HG03025 (cell line): ENCODE measurements at regions not wholly inside any gene's neighbourhood (a gene's known extent, or its start where the extent isn't known, plus 50 kb on each side); places are given as distances from the start of the nearest gene placed in this dataset.
A peak's percentile ranks its signal among the peaks of the same experiment; 100 is the strongest.

Source experiments
- ATAC-seq: cut with Tn5 transposase; IDR thresholded peaks from one replicate; pipeline ENCODE4 v1.9.1; 2021; ENCODE audit warnings: mild to moderate bottlenecking, moderate library complexity; ENCODE audit not compliant: unreplicated experiment, low FRiP score

GRCh38 chr3:175916191-175916934 is 1057.2 kb downstream of the NAALADL2 start:
- no peak for ATAC-seq

GRCh38 chr3:175914785-175915184 is 1055.7 kb downstream of the NAALADL2 start:
- no peak for ATAC-seq

GRCh38 chr3:175913286-175913685 is 1054.2 kb downstream of the NAALADL2 start:
- ATAC-seq = no peak

GRCh38 chr3:175911937-175912336 is 1052.8 kb downstream of the NAALADL2 start:
- no peak for ATAC-seq

- no peak for ATAC-seq
Observed at GRCh38 chr3:175902226-175902625, 1043.1 kb downstream of the NAALADL2 start.

- ATAC-seq = no peak
Observed at GRCh38 chr3:175898194-175898593, 1039.1 kb downstream of the NAALADL2 start.

- ATAC-seq = no peak
Observed at GRCh38 chr3:175896655-175897054, 1037.5 kb downstream of the NAALADL2 start.

- ATAC-seq = no peak
Observed at GRCh38 chr3:175895731-175896130, 1036.6 kb downstream of the NAALADL2 start.

- ATAC-seq = no peak
Observed at GRCh38 chr3:175893566-175893965, 1034.4 kb downstream of the NAALADL2 start.

GRCh38 chr3:175890066-175890465 is 1030.9 kb downstream of the NAALADL2 start:
- no peak for ATAC-seq

- ATAC-seq = no peak
Observed at GRCh38 chr3:175885231-175885766, 1026.2 kb downstream of the NAALADL2 start.

GRCh38 chr3:175879417-175879816 is 1020.3 kb downstream of the NAALADL2 start:
- ATAC-seq = no peak

GRCh38 chr3:175869404-175869803 is 1010.3 kb downstream of the NAALADL2 start:
- ATAC-seq = peak; percentile 92

- ATAC-seq = no peak
Observed at GRCh38 chr3:175868626-175869025, 1009.5 kb downstream of the NAALADL2 start.

GRCh38 chr3:175865724-175866123 is 1006.6 kb downstream of the NAALADL2 start:
- no peak for ATAC-seq

GRCh38 chr3:175861916-175862315 is 1002.8 kb downstream of the NAALADL2 start:
- no peak for ATAC-seq
